Panc1 (cell line): ENCODE measurements at regions not wholly inside any gene's neighbourhood (a gene's known extent, or its start where the extent isn't known, plus 50 kb on each side); places are given as distances from the start of the nearest gene placed in this dataset.
"Not testable (repeated sequence)": the region's sequence is repeated elsewhere in the genome, so short reads cannot be mapped to it uniquely, and the experiment has no call there.

Experiments used
- ATAC-seq: fragments of 200-7000 bp; cut with Tn5 transposase; 2 replicates; pipeline ENCODE4 v1.9.1; 2020; ENCODE audit warnings: mild to moderate bottlenecking, moderate library complexity
- BruUV-seq: library from RNA; stranded (reverse); fragments of 400-500 nt; replicated peaks from 2 replicates; lab custom pipeline; 2021; lab: Mats Ljungman, UMichigan
- CTCF ChIA-PET: fragments of 300-600 bp; sonication (Branson Sonifier 250); formaldehyde crosslinking; loops from one replicate; lab custom pipeline; 2022; ENCODE audit warnings: antibody characterized with exemption; lab: Charles Lee
- POLR2A ChIA-PET: fragments of 300-600 bp; sonication (Branson Sonifier 250); formaldehyde crosslinking; loops from one replicate; lab custom pipeline; 2022; ENCODE audit warnings: antibody characterized with exemption; lab: Charles Lee
- DNase-seq: peaks from one replicate; pipeline ENCODE4 v3.0.0-alpha.2; 2010; ENCODE audit warnings: low read depth, low spot score
- H3K27ac ChIP-seq: 2 replicates; pipeline ENCODE4 v1.5.1; 2011; ENCODE audit warnings: mild to moderate bottlenecking, low read length, inconsistent platforms
- H3K27me3 ChIP-seq: fragments of 200-500 bp; sonication (Bioruptor generic); 2 replicates; pipeline ENCODE4 v1.6.0; 2014; ENCODE audit warnings: low read length, inconsistent platforms; ENCODE audit not compliant: control insufficient read depth, insufficient read depth
- H3K36me3 ChIP-seq: fragments of 200-500 bp; sonication (Bioruptor generic); 2 replicates; pipeline ENCODE4 v1.5.1; 2014; ENCODE audit warnings: inconsistent platforms, mild to moderate bottlenecking, low read length, moderate library complexity; ENCODE audit not compliant: control insufficient read depth, insufficient read depth
- H3K4me1 ChIP-seq: 2 replicates; pipeline ENCODE4 v1.5.1; 2011; ENCODE audit warnings: inconsistent platforms, mild to moderate bottlenecking, low read length, moderate library complexity; ENCODE audit not compliant: control insufficient read depth, insufficient read depth
- H3K4me3 ChIP-seq, 2 experiments: 2 replicates each; pipeline ENCODE4 v1.5.1; 2011 to 2012; ENCODE audit warnings: low read depth in 2 of 2, low read length in 2 of 2, mild to moderate bottlenecking in 2 of 2, inconsistent platforms in 1 of 2, moderate library complexity in 1 of 2
- H3K9me3 ChIP-seq: fragments of 200-500 bp; sonication (Bioruptor generic); 2 replicates; pipeline ENCODE4 v1.5.1; 2014; ENCODE audit warnings: low read depth, mild to moderate bottlenecking, inconsistent platforms, low read length, moderate library complexity; ENCODE audit not compliant: control insufficient read depth, insufficient read depth
- CTCF ChIP-seq: fragments of 450-650 bp; IDR thresholded peaks from 2 replicates; pipeline ENCODE4 v1.5.1; 2017; ENCODE audit warnings: mild to moderate bottlenecking
- POLR2AphosphoS5 ChIP-seq: IDR thresholded peaks from 2 replicates; pipeline ENCODE4 v1.6.1; 2012; ENCODE audit warnings: mild to moderate bottlenecking, low read depth, low read length, moderate library complexity
- REST ChIP-seq, 2 experiments: IDR thresholded peaks; 2 replicates each; pipeline ENCODE4 v1.6.1; 2011 to 2012; ENCODE audit warnings: low read depth in 2 of 2, control low read depth in 1 of 2, low read length in 1 of 2, mild to moderate bottlenecking in 1 of 2, moderate library complexity in 1 of 2; ENCODE audit not compliant: insufficient read depth in 1 of 2
- SIN3A ChIP-seq: IDR thresholded peaks from 2 replicates; pipeline ENCODE4 v1.6.1; 2012; ENCODE audit warnings: low read depth, mild to moderate bottlenecking, low read length, moderate library complexity, borderline replicate concordance; ENCODE audit not compliant: insufficient read depth
- TCF7L2 ChIP-seq: IDR thresholded peaks from 2 replicates; pipeline ENCODE4 v1.6.1; 2011; ENCODE audit warnings: mild to moderate bottlenecking, low read depth, low read length, inconsistent platforms
- in situ Hi-C: cut with HindIII; loops from 2 replicates; pipeline ENCODE4 v1.10.0; 2016; ENCODE audit warnings: low sequenced_read_pairs, low pct_unique_long_range_greater_than_20kb
- intact Hi-C: fragments of 100-400 bp; cut with micrococcal nuclease; formaldehyde crosslinking; loops from one replicate; pipeline ENCODE4 v1.10.0; 2022; ENCODE audit not compliant: unreplicated experiment

- CTCF ChIA-PET: no interaction called here
- Histone ChIP-seq H3K4me1 (no peaks in the 10 kb centered on the region), H3K27me3 (no peaks in the 10 kb centered on the region), H3K27ac (no peak overlapping the region), H3K36me3 (no peaks in the 10 kb centered on the region), H3K4me3 (no peak overlapping the region), H3K9me3 (no peaks in the 10 kb centered on the region)
- intact Hi-C loops: no loop called here
- POLR2A ChIA-PET: no interaction called here
- DNase-seq: no peak
- no peak for ATAC-seq
- in situ Hi-C loops: no loop called here
- TF ChIP-seq SIN3A: no peak
- no peak for TF ChIP-seq REST (IDR thresholded peaks at IDR 0.05; ENCODE audit: insufficient read depth in 1 of 2, low read depth in 2 of 2, low read length in 1 of 2)
- no peak for TF ChIP-seq POLR2AphosphoS5
- no peak for TF ChIP-seq TCF7L2
- TF ChIP-seq CTCF: no peak
- BruUV-seq: no TSS peak
These were observed 240.9 kb downstream of the TMEM121 start for GRCh38 chr14:105767315-105767714.

- H3K27ac ChIP-seq, H3K9me3 ChIP-seq, in situ Hi-C loops, CTCF ChIA-PET, ATAC-seq, H3K4me1 ChIP-seq, POLR2A ChIA-PET, H3K4me3 ChIP-seq, H3K36me3 ChIP-seq, BruUV-seq, intact Hi-C loops, DNase-seq, H3K27me3 ChIP-seq: not testable (repeated sequence)
These were observed 241.7 kb downstream of the TMEM121 start for GRCh38 chr14:105768039-105768438.

- POLR2A ChIA-PET, H3K36me3 ChIP-seq, H3K27ac ChIP-seq, BruUV-seq, in situ Hi-C loops, H3K4me3 ChIP-seq, H3K27me3 ChIP-seq, H3K9me3 ChIP-seq, DNase-seq, H3K4me1 ChIP-seq, intact Hi-C loops, ATAC-seq, CTCF ChIA-PET: not testable (repeated sequence)
These were observed 242.8 kb downstream of the TMEM121 start for GRCh38 chr14:105769061-105769730.

GRCh38 chr14:105770619-105771216 lies 244.3 kb downstream of the TMEM121 start:
- H3K4me1 ChIP-seq, in situ Hi-C loops, H3K27ac ChIP-seq, H3K27me3 ChIP-seq, DNase-seq, ATAC-seq, H3K9me3 ChIP-seq, H3K4me3 ChIP-seq, BruUV-seq, intact Hi-C loops, H3K36me3 ChIP-seq, CTCF ChIA-PET, POLR2A ChIA-PET: not testable (repeated sequence)
